H9 (cell line): ENCODE measurements at regions not wholly inside any gene's neighbourhood (a gene's known extent, or its start where the extent isn't known, plus 50 kb on each side); places are given as distances from the start of the nearest gene placed in this dataset.

Experiments used
- DNase-seq: peaks from one replicate; pipeline ENCODE4 v3.0.0-alpha.2; 2017
- H2AFZ ChIP-seq: one replicate; pipeline ENCODE4 v1.6.1; 2013; ENCODE audit warnings: mild to moderate bottlenecking, low read length, control low read depth, moderate library complexity
- H2AK5ac ChIP-seq: 2 replicates; pipeline ENCODE4 v1.6.1; 2013; ENCODE audit warnings: low read length, control low read depth, mixed read lengths; ENCODE audit not compliant: insufficient read length
- H2BK120ac ChIP-seq: one replicate; pipeline ENCODE4 v1.6.1; 2013; ENCODE audit warnings: low read depth, mild to moderate bottlenecking, low read length, control low read depth, inconsistent platforms; ENCODE audit not compliant: poor library complexity, severe bottlenecking
- H2BK12ac ChIP-seq: 2 replicates; pipeline ENCODE4 v1.6.1; 2013; ENCODE audit warnings: low read length, control low read depth, mixed read lengths, low read depth; ENCODE audit not compliant: insufficient read length
- H2BK15ac ChIP-seq: 2 replicates; pipeline ENCODE4 v1.6.1; 2013; ENCODE audit warnings: low read depth, low read length, control low read depth
- H2BK20ac ChIP-seq: one replicate; pipeline ENCODE4 v1.6.1; 2013; ENCODE audit warnings: low read depth, mild to moderate bottlenecking, low read length, control low read depth, inconsistent platforms; ENCODE audit not compliant: poor library complexity, severe bottlenecking
- H2BK5ac ChIP-seq: 2 replicates; pipeline ENCODE4 v1.6.1; 2013; ENCODE audit warnings: low read length, control low read depth, mixed read lengths; ENCODE audit not compliant: insufficient read length
- H3K14ac ChIP-seq: 2 replicates; pipeline ENCODE4 v1.6.1; 2013; ENCODE audit warnings: low read length, control low read depth; ENCODE audit not compliant: insufficient read depth
- H3K18ac ChIP-seq: 2 replicates; pipeline ENCODE4 v1.6.1; 2013; ENCODE audit warnings: low read depth, mild to moderate bottlenecking, mixed read lengths, low read length, control low read depth; ENCODE audit not compliant: insufficient read length
- H3K23ac ChIP-seq: 2 replicates; pipeline ENCODE4 v1.6.1; 2013; ENCODE audit warnings: low read length, control low read depth, mixed read lengths, low read depth; ENCODE audit not compliant: insufficient read length
- H3K23me2 ChIP-seq: 2 replicates; pipeline ENCODE4 v1.6.1; 2013; ENCODE audit warnings: low read depth, mild to moderate bottlenecking, mixed read lengths, low read length, control low read depth; ENCODE audit not compliant: insufficient read length, poor library complexity, severe bottlenecking
- H3K27ac ChIP-seq: 2 replicates; pipeline ENCODE4 v1.5.1; 2013; ENCODE audit warnings: low read length, control low read depth, mixed read lengths, low read depth; ENCODE audit not compliant: insufficient read length
- H3K27me3 ChIP-seq: 2 replicates; pipeline ENCODE4 v1.6.1; 2013; ENCODE audit warnings: low read length, control low read depth, inconsistent platforms; ENCODE audit not compliant: insufficient read depth
- H3K4ac ChIP-seq: 2 replicates; pipeline ENCODE4 v1.6.1; 2013; ENCODE audit warnings: low read depth, mild to moderate bottlenecking, control low read depth, inconsistent platforms, low read length, moderate library complexity
- H3K4me1 ChIP-seq: 2 replicates; pipeline ENCODE4 v1.6.1; 2013; ENCODE audit warnings: low read length, control low read depth, inconsistent platforms; ENCODE audit not compliant: insufficient read depth
- H3K4me2 ChIP-seq: 2 replicates; pipeline ENCODE4 v1.6.1; 2013; ENCODE audit warnings: low read length, control low read depth, mixed read lengths; ENCODE audit not compliant: insufficient read length, insufficient read depth
- H3K56ac ChIP-seq: 2 replicates; pipeline ENCODE4 v1.6.1; 2013; ENCODE audit warnings: low read depth, mild to moderate bottlenecking, mixed read lengths, low read length, control low read depth; ENCODE audit not compliant: insufficient read length
- H3K79me1 ChIP-seq: 2 replicates; pipeline ENCODE4 v1.6.1; 2013; ENCODE audit warnings: low read depth, mild to moderate bottlenecking, moderate library complexity, low read length, control low read depth, inconsistent platforms; ENCODE audit not compliant: insufficient read depth, poor library complexity, severe bottlenecking
- H3K79me2 ChIP-seq: 2 replicates; pipeline ENCODE4 v1.6.1; 2013; ENCODE audit warnings: low read length, control low read depth, inconsistent platforms; ENCODE audit not compliant: insufficient read depth
- H3K9ac ChIP-seq: 2 replicates; pipeline ENCODE4 v1.6.1; 2013; ENCODE audit warnings: low read length, control low read depth, mixed read lengths; ENCODE audit not compliant: insufficient read length; ENCODE audit errors: extremely low read depth
- H3K9me3 ChIP-seq: one replicate; pipeline ENCODE4 v1.6.1; 2013; ENCODE audit warnings: low read depth, low read length, inconsistent platforms; ENCODE audit not compliant: control insufficient read depth
- H3T11ph ChIP-seq: one replicate; pipeline ENCODE4 v1.6.1; 2013; ENCODE audit warnings: mild to moderate bottlenecking, low read length, control low read depth, inconsistent platforms
- H4K20me1 ChIP-seq: one replicate; pipeline ENCODE4 v1.6.1; 2013; ENCODE audit not compliant: control insufficient read depth, insufficient read length, insufficient read depth
- H4K5ac ChIP-seq: 2 replicates; pipeline ENCODE4 v1.6.1; 2013; ENCODE audit warnings: low read depth, mild to moderate bottlenecking, mixed read lengths, low read length, control low read depth; ENCODE audit not compliant: insufficient read length
- H4K8ac ChIP-seq: replicated peaks from 2 replicates; pipeline ENCODE4 v1.6.1; 2013; ENCODE audit warnings: low read length, control low read depth, mixed read lengths, low read depth; ENCODE audit not compliant: insufficient read length
- H4K91ac ChIP-seq: 2 replicates; pipeline ENCODE4 v1.6.1; 2013; ENCODE audit warnings: low read depth, mild to moderate bottlenecking, moderate library complexity, mixed read lengths, low read length, control low read depth; ENCODE audit not compliant: insufficient read length
- H3K27ac Mint-ChIP-seq, 3 experiments: 2 replicates in 2 of 3; 3 replicates in 1 of 3; pipeline ENCODE4 v1.8.0; 2020 to 2021; ENCODE audit warnings: mixed read lengths in 3 of 3, mild to moderate bottlenecking in 1 of 3, moderate library complexity in 1 of 3
- H3K27me3 Mint-ChIP-seq: 2 replicates; pipeline ENCODE4 v1.8.0; 2021; ENCODE audit warnings: low read depth, mild to moderate bottlenecking, moderate library complexity, mixed read lengths
- H3K36me3 Mint-ChIP-seq, 3 experiments: 2 replicates in 2 of 3; 3 replicates in 1 of 3; pipeline ENCODE4 v1.8.0; 2020 to 2021; ENCODE audit warnings: low read depth in 3 of 3, mixed read lengths in 3 of 3; ENCODE audit not compliant: insufficient read depth in 1 of 3
- H3K4me1 Mint-ChIP-seq, 2 experiments: 2 replicates each; pipeline ENCODE4 v1.8.0; 2020; ENCODE audit warnings: mixed read lengths in 2 of 2
- H3K4me3 Mint-ChIP-seq, 2 experiments: 2 replicates in 1 of 2; 3 replicates in 1 of 2; pipeline ENCODE4 v1.8.0; 2020 to 2021; ENCODE audit warnings: mild to moderate bottlenecking in 2 of 2, mixed read lengths in 2 of 2, moderate library complexity in 1 of 2
- H3K9me3 Mint-ChIP-seq, 2 experiments: 2 replicates in 1 of 2; 3 replicates in 1 of 2; pipeline ENCODE4 v1.8.0; 2020; ENCODE audit warnings: mild to moderate bottlenecking in 2 of 2, mixed read lengths in 2 of 2, moderate library complexity in 1 of 2
- CTCF ChIP-seq: fragments of 200-600 bp; sonication (generic); conservative IDR thresholded peaks from 3 replicates; pipeline ENCODE4 v1.8.0; 2021; ENCODE audit warnings: antibody characterized with exemption, mild to moderate bottlenecking
- WGBS: extraction: QIAGEN DNeasy Blood & Tissue Kit; methylation state at CpG from one replicate; pipeline ENCODE4 v1.1.7; 2013; ENCODE audit warnings: missing lambda C conversion rate, low lambda C conversion rate, mixed read lengths; ENCODE audit not compliant: insufficient read length; ENCODE audit errors: extremely low coverage; 5-methylcytosine and 5-hydroxymethylcytosine counted together

DNA sequence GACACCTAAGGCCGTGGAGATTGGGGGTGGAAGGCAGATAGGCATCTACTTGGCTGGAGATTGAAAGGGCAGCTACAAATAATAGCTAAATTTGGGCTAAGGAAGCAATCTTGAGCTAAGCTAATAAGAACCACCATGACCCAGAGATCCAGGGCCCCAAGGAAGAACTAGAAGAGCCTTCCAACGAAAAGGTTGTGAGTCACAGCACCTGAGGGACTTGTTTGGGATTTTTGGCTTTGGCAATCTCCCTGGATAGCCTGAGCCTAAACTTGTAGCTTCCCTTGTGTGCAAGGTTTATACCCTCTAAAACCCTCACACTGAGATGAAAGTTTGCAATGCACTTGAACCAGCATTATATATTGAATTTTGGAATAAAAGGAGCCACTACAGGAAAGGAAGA lies 364.0 kb upstream of the IL12A start:
- H3K4me1 ChIP-seq, result peaks cover 5% of the 10 kb centered on the region; the same call in 1 of the 2 replicates
- H2BK120ac ChIP-seq, result no peak overlapping the region
- no peak overlapping the region; a peak in 1 of 7 replicates for H3K27ac Mint-ChIP-seq
- no peak overlapping the region for H3K4ac ChIP-seq
- H4K20me1 ChIP-seq, result no peaks in the 10 kb centered on the region
- no peak overlapping the region for H4K91ac ChIP-seq
- no peaks in the 10 kb centered on the region for H3K23me2 ChIP-seq
- H3K4me3 Mint-ChIP-seq, result no peak overlapping the region
- H2AK5ac ChIP-seq, result no peak overlapping the region
- H2BK12ac ChIP-seq, result no peak overlapping the region
- H3K18ac ChIP-seq, result no peak overlapping the region
- peaks cover 1 to 10% of the 10 kb centered on the region in 2 experiments for H3K4me1 Mint-ChIP-seq
- no peak overlapping the region for H2AFZ ChIP-seq
- H3K23ac ChIP-seq, result no peak overlapping the region
- no peak overlapping the region for H3K9ac ChIP-seq
- no peaks in the 10 kb centered on the region for H3K9me3 ChIP-seq
- H3K79me2 ChIP-seq, result no peaks in the 10 kb centered on the region
- H3K9me3 Mint-ChIP-seq, result no peaks in the 10 kb centered on the region
- H2BK20ac ChIP-seq, result no peak overlapping the region
- H2BK15ac ChIP-seq, result no peak overlapping the region
- H3T11ph ChIP-seq, result no peak overlapping the region
- no peak overlapping the region for H4K5ac ChIP-seq
- no peaks in the 10 kb centered on the region for H3K27me3 ChIP-seq
- H3K4me2 ChIP-seq, result no peak overlapping the region
- no peak overlapping the region for H3K27ac ChIP-seq
- no peak overlapping the region for H4K8ac ChIP-seq
- H3K36me3 Mint-ChIP-seq, result no peaks in the 10 kb centered on the region
- H2BK5ac ChIP-seq, result no peak overlapping the region
- no peaks in the 10 kb centered on the region; the same call in 1 of the 2 replicates for H3K27me3 Mint-ChIP-seq
- H3K14ac ChIP-seq, result no peak overlapping the region
- no peak for TF ChIP-seq CTCF
- H3K56ac ChIP-seq, result no peak overlapping the region
- WGBS, result no CpG with 5 or more reads among the region's 2 CpGs
- no peak for DNase-seq
- H3K79me1 ChIP-seq, result no peaks in the 10 kb centered on the region
